Suprapubic skin (tissue), 4 donors: ENCODE measurements at regions not wholly inside any gene's neighbourhood (a gene's known extent, or its start where the extent isn't known, plus 50 kb on each side); places are given as distances from the start of the nearest gene placed in this dataset.

Source experiments
- DNase-seq, 2 donors: peaks; one replicate each; pipeline ENCODE4 v3.0.0-alpha.2; 2019; ENCODE audit warnings: low spot score in 2 of 2
- H3K27ac ChIP-seq: fragments of 200-600 bp; sonication (generic); one replicate; pipeline ENCODE4 v1.5.1; 2019
- H3K27me3 ChIP-seq: fragments of 200-600 bp; sonication (generic); one replicate; pipeline ENCODE4 v1.5.1; 2019
- H3K36me3 ChIP-seq: fragments of 200-600 bp; sonication (generic); one replicate; pipeline ENCODE4 v1.5.1; 2019
- H3K4me1 ChIP-seq: fragments of 200-600 bp; sonication (generic); one replicate; pipeline ENCODE4 v1.5.1; 2019
- H3K4me3 ChIP-seq: fragments of 200-600 bp; sonication (generic); one replicate; pipeline ENCODE4 v1.5.1; 2019; ENCODE audit warnings: mild to moderate bottlenecking
- H3K9me3 ChIP-seq: fragments of 200-600 bp; sonication (generic); one replicate; pipeline ENCODE4 v1.5.1; 2019
- EP300 ChIP-seq: sonication (generic); formaldehyde crosslinking; IDR thresholded peaks from one replicate; pipeline ENCODE4 v1.6.1; 2017; ENCODE audit warnings: antibody characterized with exemption
- POLR2A ChIP-seq, 2 donors: fragments of 450-650 bp; IDR thresholded peaks; one replicate each; pipeline ENCODE4 v1.6.1; 2017; ENCODE audit warnings: antibody characterized with exemption in 2 of 2, mild to moderate bottlenecking in 2 of 2, moderate library complexity in 2 of 2
- POLR2AphosphoS5 ChIP-seq, 3 donors: sonication (generic); formaldehyde crosslinking; IDR thresholded peaks; one replicate each; pipeline ENCODE4 v1.6.1; 2017; ENCODE audit warnings: antibody characterized with exemption in 3 of 3
- WGBS: methylation state at CpG from one replicate; pipeline ENCODE4 v1.1.5; 2018; 5-methylcytosine and 5-hydroxymethylcytosine counted together
- TF ChIP-seq, protein P1 (sequence below), 2 donors: fragments of 200-600 bp in 1 of 2; fragments of 450-650 bp in 1 of 2; sonication (generic) in 1 of 2; IDR thresholded peaks; one replicate each; pipeline ENCODE4 v1.5.1; 2016 to 2019; ENCODE audit warnings: antibody characterized with exemption in 2 of 2, mild to moderate bottlenecking in 1 of 2, moderate library complexity in 1 of 2

DNA sequence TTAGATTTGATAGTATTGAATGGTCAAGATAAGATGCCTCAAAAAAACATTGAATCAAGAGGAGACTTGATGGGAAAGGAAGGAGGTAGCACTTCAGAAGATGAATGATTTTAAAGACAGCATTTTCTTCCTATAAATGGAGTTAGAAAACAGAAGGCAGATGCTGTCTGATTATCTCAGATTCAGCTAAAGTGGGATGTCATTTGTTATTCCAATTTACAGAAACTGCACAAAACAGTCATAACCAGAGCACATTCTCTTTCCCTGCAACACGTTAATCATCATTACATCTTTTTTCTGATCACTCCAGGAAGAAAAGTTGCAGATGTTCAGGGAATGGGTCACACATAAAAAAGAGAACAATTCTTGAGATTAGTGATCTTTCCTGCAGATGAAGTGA is 1141.8 kb downstream of the SI start:
- no peak for DNase-seq
- Histone ChIP-seq H3K4me1 (no peaks in the 10 kb centered on the region), H3K36me3 (no peaks in the 10 kb centered on the region), H3K4me3 (no peak overlapping the region), H3K9me3 (no peaks in the 10 kb centered on the region), H3K27ac (no peak overlapping the region), H3K27me3 (no peaks in the 10 kb centered on the region)
- WGBS, result 28% methylated on average over 1 of the region's 1 CpG
- TF ChIP-seq POLR2A (IDR thresholded peaks at IDR 0.05), result no peak
- TF ChIP-seq POLR2AphosphoS5 (IDR thresholded peaks at IDR 0.05), result no peak
- TF ChIP-seq, protein P1, sequence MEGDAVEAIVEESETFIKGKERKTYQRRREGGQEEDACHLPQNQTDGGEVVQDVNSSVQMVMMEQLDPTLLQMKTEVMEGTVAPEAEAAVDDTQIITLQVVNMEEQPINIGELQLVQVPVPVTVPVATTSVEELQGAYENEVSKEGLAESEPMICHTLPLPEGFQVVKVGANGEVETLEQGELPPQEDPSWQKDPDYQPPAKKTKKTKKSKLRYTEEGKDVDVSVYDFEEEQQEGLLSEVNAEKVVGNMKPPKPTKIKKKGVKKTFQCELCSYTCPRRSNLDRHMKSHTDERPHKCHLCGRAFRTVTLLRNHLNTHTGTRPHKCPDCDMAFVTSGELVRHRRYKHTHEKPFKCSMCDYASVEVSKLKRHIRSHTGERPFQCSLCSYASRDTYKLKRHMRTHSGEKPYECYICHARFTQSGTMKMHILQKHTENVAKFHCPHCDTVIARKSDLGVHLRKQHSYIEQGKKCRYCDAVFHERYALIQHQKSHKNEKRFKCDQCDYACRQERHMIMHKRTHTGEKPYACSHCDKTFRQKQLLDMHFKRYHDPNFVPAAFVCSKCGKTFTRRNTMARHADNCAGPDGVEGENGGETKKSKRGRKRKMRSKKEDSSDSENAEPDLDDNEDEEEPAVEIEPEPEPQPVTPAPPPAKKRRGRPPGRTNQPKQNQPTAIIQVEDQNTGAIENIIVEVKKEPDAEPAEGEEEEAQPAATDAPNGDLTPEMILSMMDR (IDR thresholded peaks at IDR 0.05), result no peak
- no peak for TF ChIP-seq EP300

DNA sequence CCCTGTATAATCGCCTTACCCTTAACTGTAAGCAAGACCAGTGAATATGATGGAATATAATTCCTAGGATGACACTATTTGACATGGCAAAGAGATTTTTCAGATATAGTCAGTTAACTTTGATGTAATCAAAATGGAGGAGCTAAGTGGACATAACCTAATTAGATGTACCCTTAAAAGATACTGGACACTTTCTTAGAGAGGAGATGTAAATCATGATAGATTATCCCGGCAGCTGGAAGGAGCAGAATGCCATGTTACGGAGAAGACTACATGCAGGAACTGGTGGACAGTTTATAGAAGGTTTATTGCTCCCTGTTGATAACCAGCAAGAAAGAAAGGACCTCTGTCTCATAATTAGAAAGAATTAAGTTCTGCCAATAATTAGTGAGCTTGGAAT is 1142.9 kb downstream of the SI start:
- Histone ChIP-seq H3K4me1 (no peaks in the 10 kb centered on the region), H3K36me3 (no peaks in the 10 kb centered on the region), H3K27ac (no peak overlapping the region), H3K27me3 (no peaks in the 10 kb centered on the region), H3K4me3 (no peak overlapping the region), H3K9me3 (no peaks in the 10 kb centered on the region)
- DNase-seq, result no peak
- TF ChIP-seq EP300, result no peak
- TF ChIP-seq POLR2A (IDR thresholded peaks at IDR 0.05), result no peak
- no peak for TF ChIP-seq POLR2AphosphoS5 (IDR thresholded peaks at IDR 0.05)
- TF ChIP-seq, protein P1 (IDR thresholded peaks at IDR 0.05), result no peak
- 78% methylated on average over 3 of the region's 3 CpGs for WGBS

DNA sequence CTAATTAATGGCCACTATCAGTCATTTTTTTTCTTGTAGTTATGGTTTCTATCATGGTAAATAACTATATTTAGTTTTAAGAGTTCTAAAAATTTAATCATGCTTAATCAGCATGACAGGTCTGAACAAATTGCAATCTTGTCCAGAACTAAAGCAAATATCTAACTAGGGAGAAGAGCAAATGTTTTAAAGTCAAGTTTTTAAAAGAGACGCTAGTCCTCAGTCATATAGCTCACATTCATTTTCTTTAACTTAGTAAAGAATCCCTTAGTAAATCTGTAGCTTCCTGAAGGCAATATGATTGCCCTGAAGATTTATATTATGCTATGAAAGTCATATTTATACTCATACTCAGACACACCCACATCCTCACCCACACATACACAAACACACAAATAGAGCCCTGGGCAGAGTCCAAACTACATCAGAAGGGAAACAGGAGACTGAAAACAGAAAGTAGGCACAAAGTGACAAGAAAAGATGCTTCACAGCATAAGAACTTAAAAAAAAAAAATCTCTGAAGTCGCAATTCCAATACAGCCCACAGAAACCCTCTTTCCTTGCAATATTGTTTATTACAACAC is 1149.1 kb downstream of the SI start:
- Histone ChIP-seq H3K36me3 (no peaks in the 10 kb centered on the region), H3K4me3 (no peak overlapping the region), H3K27me3 (no peaks in the 10 kb centered on the region), H3K4me1 (no peaks in the 10 kb centered on the region), H3K27ac (no peak overlapping the region), H3K9me3 (no peaks in the 10 kb centered on the region)
- TF ChIP-seq POLR2A (IDR thresholded peaks at IDR 0.05), result no peak
- TF ChIP-seq, protein P1 (IDR thresholded peaks at IDR 0.05), result no peak
- WGBS, result 34% methylated on average over 2 of the region's 2 CpGs
- DNase-seq, result no peak

DNA sequence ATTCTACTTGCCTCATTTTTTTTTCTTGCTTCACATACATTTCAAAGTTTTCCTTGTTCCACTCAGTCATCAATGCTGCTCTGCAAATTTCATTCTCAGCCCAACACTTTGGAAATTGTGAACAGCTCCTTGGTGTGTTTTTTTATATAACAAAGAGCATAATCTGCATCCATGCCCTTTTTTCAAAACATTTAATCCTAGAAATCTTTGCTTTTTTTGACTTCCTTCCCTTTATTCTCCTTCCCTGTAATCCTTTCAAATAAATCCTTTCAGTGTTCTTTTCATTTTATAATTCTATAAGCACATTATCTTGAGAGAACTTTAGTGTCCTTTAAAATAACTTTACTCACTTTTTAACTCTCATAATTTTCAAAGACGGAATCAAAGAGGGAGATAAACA is 1150.8 kb downstream of the SI start:
- Histone ChIP-seq H3K36me3 (no peaks in the 10 kb centered on the region), H3K4me1 (no peaks in the 10 kb centered on the region), H3K9me3 (no peaks in the 10 kb centered on the region), H3K4me3 (no peak overlapping the region), H3K27ac (no peak overlapping the region), H3K27me3 (no peaks in the 10 kb centered on the region)
- TF ChIP-seq, protein P1 (IDR thresholded peaks at IDR 0.05), result no peak
- TF ChIP-seq POLR2AphosphoS5 (IDR thresholded peaks at IDR 0.05) (no peak), POLR2A (IDR thresholded peaks at IDR 0.05) (no peak), EP300 (no peak)
- 41% methylated on average over 1 of the region's 1 CpG for WGBS
- DNase-seq, result no peak

DNA sequence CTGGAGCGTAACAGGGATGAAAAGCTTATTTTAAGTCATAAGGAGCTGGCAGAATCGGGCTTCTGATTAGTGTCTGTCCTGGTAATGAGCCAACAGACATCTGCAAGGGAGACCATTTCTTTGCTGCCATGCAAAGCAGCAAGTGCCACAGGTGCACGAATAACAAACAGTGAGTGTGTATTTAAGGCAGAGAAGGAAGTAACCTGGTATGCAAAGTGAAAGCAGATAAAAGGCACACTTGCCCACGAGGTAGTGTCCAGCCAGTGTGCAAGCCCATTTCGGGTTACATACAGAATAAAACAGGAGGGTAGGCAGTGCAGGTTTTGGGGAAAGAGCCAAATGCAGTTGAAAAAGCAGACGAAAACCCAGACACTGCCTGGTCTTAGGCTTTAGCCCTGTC is 1153.7 kb downstream of the SI start:
- no peaks in the 10 kb centered on the region for H3K9me3 ChIP-seq
- no peak overlapping the region for H3K27ac ChIP-seq
- 57% methylated on average over 6 of the region's 6 CpGs for WGBS
- H3K4me3 ChIP-seq, result no peak overlapping the region
- no peaks in the 10 kb centered on the region for H3K27me3 ChIP-seq
- DNase-seq, result no peak
- no peaks in the 10 kb centered on the region for H3K36me3 ChIP-seq
- TF ChIP-seq, protein P1 (IDR thresholded peaks at IDR 0.05), result no peak
- no peak for TF ChIP-seq POLR2A (IDR thresholded peaks at IDR 0.05)
- no peaks in the 10 kb centered on the region for H3K4me1 ChIP-seq
